Prostate gland (tissue), 2 donors: ENCODE measurements at regions not wholly inside any gene's neighbourhood (a gene's known extent, or its start where the extent isn't known, plus 50 kb on each side); places are given as distances from the start of the nearest gene placed in this dataset.

Experiments used
- DNase-seq: peaks from one replicate; pipeline ENCODE4 v3.0.0-alpha.2; 2019; ENCODE audit warnings: low spot score
- H3K27ac ChIP-seq, 2 donors: fragments of 200-600 bp; sonication (generic); 2 replicates each; pipeline ENCODE4 v1.5.1; 2017 to 2019
- H3K27me3 ChIP-seq: fragments of 200-600 bp; sonication (generic); replicated peaks from 2 replicates; pipeline ENCODE4 v1.5.1; 2019; ENCODE audit not compliant: insufficient read depth
- H3K36me3 ChIP-seq, 2 donors: fragments of 200-600 bp; sonication (generic); 1 replicate in 1 of 2; 2 replicates in 1 of 2; pipeline versions ENCODE4 v1.5.1 to v1.8.1; 2017 to 2019
- H3K4me1 ChIP-seq: fragments of 200-600 bp; sonication (generic); replicated peaks from 2 replicates; pipeline ENCODE4 v1.5.1; 2019
- H3K4me3 ChIP-seq, 2 donors: fragments of 200-600 bp; sonication (generic); 2 replicates each; pipeline ENCODE4 v1.5.1; 2017 to 2019
- H3K9me3 ChIP-seq: fragments of 200-600 bp; sonication (generic); 2 replicates; pipeline ENCODE4 v1.5.1; 2017
- POLR2A ChIP-seq: fragments of 450-650 bp; IDR thresholded peaks from one replicate; pipeline ENCODE4 v1.6.1; 2016; ENCODE audit warnings: antibody characterized with exemption, mild to moderate bottlenecking
- POLR2AphosphoS5 ChIP-seq: sonication (generic); formaldehyde crosslinking; IDR thresholded peaks from one replicate; pipeline ENCODE4 v1.6.1; 2017; ENCODE audit warnings: antibody characterized with exemption
- WGBS: methylation state at CpG from one replicate; pipeline ENCODE4 v1.1.5; 2018; 5-methylcytosine and 5-hydroxymethylcytosine counted together
- intact Hi-C: fragments of 100-400 bp; cut with DNase I; formaldehyde crosslinking; loops from one replicate; pipeline ENCODE4 v1.14.2; 2022
- TF ChIP-seq, protein P1 (sequence below), 4 experiments: fragments of 200-600 bp in 2 of 4; fragments of 450-650 bp in 2 of 4; sonication (generic) in 2 of 4; IDR thresholded peaks; 1 replicate in 3 of 4; 2 replicates in 1 of 4; pipeline ENCODE4 v1.5.1; 2016 to 2019; ENCODE audit warnings: antibody characterized with exemption in 4 of 4, mild to moderate bottlenecking in 2 of 4, moderate library complexity in 2 of 4

- no peaks in the 10 kb centered on the region for H3K4me1 ChIP-seq
- TF ChIP-seq POLR2A: no peak
- TF ChIP-seq POLR2AphosphoS5: no peak
- TF ChIP-seq, protein P1, sequence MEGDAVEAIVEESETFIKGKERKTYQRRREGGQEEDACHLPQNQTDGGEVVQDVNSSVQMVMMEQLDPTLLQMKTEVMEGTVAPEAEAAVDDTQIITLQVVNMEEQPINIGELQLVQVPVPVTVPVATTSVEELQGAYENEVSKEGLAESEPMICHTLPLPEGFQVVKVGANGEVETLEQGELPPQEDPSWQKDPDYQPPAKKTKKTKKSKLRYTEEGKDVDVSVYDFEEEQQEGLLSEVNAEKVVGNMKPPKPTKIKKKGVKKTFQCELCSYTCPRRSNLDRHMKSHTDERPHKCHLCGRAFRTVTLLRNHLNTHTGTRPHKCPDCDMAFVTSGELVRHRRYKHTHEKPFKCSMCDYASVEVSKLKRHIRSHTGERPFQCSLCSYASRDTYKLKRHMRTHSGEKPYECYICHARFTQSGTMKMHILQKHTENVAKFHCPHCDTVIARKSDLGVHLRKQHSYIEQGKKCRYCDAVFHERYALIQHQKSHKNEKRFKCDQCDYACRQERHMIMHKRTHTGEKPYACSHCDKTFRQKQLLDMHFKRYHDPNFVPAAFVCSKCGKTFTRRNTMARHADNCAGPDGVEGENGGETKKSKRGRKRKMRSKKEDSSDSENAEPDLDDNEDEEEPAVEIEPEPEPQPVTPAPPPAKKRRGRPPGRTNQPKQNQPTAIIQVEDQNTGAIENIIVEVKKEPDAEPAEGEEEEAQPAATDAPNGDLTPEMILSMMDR (IDR thresholded peaks at IDR 0.05): no peak
- DNase-seq: no peak
- 67% methylated on average over 1 of the region's 1 CpG for WGBS
- H3K4me3 ChIP-seq: no peak overlapping the region
- H3K9me3 ChIP-seq: no peaks in the 10 kb centered on the region
- intact Hi-C loops: no loop called here
- no peaks in the 10 kb centered on the region for H3K27me3 ChIP-seq
- H3K27ac ChIP-seq: no peak overlapping the region
- H3K36me3 ChIP-seq: no peaks in the 10 kb centered on the region
Observed at GRCh38 chr10:36220151-36220550, 578.1 kb upstream of the FZD8 start.

- intact Hi-C loops: no loop called here
- no peak overlapping the region for H3K4me3 ChIP-seq
- no peak overlapping the region for H3K27ac ChIP-seq
- no peaks in the 10 kb centered on the region for H3K27me3 ChIP-seq
- H3K4me1 ChIP-seq: no peaks in the 10 kb centered on the region
- no peak for TF ChIP-seq POLR2A
- DNase-seq: no peak
- WGBS: 82% methylated on average over 2 of the region's 2 CpGs
- no peaks in the 10 kb centered on the region for H3K36me3 ChIP-seq
- no peaks in the 10 kb centered on the region for H3K9me3 ChIP-seq
Observed at GRCh38 chr10:36211856-36212255, 569.8 kb upstream of the FZD8 start.

- WGBS: 89% methylated on average over 5 of the region's 5 CpGs
- H3K4me3 ChIP-seq: no peak overlapping the region
- DNase-seq: no peak
- H3K4me1 ChIP-seq: no peaks in the 10 kb centered on the region
- H3K27ac ChIP-seq: no peak overlapping the region
- no peaks in the 10 kb centered on the region for H3K9me3 ChIP-seq
- no peaks in the 10 kb centered on the region for H3K36me3 ChIP-seq
- no peak for TF ChIP-seq POLR2A
- TF ChIP-seq, protein P1 (IDR thresholded peaks at IDR 0.05): no peak
- intact Hi-C loops: no loop called here
- H3K27me3 ChIP-seq: no peaks in the 10 kb centered on the region
Observed at GRCh38 chr10:36209480-36209879, 567.4 kb upstream of the FZD8 start.

DNA sequence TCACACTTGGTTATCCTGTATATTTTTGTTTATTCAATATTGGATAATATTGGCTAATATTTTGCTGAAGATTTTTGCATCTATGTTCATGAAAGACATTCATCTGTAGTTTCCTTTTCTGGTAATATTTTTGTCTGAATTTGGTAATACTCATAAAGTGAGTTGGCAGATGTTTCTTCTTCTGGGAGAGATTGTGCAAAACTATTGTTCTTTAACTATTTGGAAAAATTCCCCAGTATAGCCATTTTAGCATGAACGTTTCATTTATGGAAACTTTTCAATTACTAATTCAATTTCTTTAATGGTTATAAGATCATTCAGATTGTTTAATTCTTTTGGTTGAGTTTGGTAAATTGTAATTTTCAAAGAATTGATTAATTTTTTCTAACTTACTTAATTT is 560.8 kb upstream of the FZD8 start:
- H3K4me1 ChIP-seq: no peaks in the 10 kb centered on the region
- intact Hi-C loops: no loop called here
- H3K27ac ChIP-seq: no peak overlapping the region
- no peaks in the 10 kb centered on the region for H3K36me3 ChIP-seq
- no peaks in the 10 kb centered on the region for H3K27me3 ChIP-seq
- TF ChIP-seq POLR2AphosphoS5 (no peak), POLR2A (no peak)
- TF ChIP-seq, protein P1 (IDR thresholded peaks at IDR 0.05): no peak
- H3K9me3 ChIP-seq: peaks cover 4% of the 10 kb centered on the region
- DNase-seq: no peak
- WGBS: 50% methylated on average over 1 of the region's 1 CpG
- H3K4me3 ChIP-seq: no peak overlapping the region

DNA sequence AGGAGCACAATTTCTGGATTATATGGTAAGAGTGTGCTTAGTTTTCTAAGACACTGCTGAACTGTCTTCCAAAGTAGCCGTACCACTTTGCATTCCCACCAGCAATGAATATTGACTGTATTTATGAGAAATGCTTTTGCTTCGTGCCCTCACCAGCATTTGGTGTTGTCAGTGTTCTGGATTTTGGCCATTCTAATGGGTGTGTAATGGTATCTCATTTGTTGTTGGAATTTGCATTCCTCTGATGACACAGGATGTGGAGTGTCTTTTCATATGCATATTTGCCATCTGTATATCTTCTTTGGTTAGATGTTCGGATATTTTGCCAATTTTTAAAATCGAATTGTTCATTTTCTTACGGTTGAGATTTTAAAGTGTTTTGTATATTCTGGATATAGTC is 558.5 kb upstream of the FZD8 start:
- peaks cover 4% of the 10 kb centered on the region for H3K9me3 ChIP-seq
- H3K36me3 ChIP-seq: no peaks in the 10 kb centered on the region
- H3K4me3 ChIP-seq: no peak overlapping the region
- H3K27me3 ChIP-seq: no peaks in the 10 kb centered on the region
- WGBS: 91% methylated on average over 5 of the region's 5 CpGs
- no peak overlapping the region for H3K27ac ChIP-seq
- H3K4me1 ChIP-seq: no peaks in the 10 kb centered on the region
- intact Hi-C loops: no loop called here
- no peak for DNase-seq
- TF ChIP-seq POLR2AphosphoS5 (no peak), POLR2A (no peak)
- TF ChIP-seq, protein P1 (IDR thresholded peaks at IDR 0.05): no peak
